Lower leg skin (tissue), 4 donors: ENCODE measurements at regions not wholly inside any gene's neighbourhood (a gene's known extent, or its start where the extent isn't known, plus 50 kb on each side); places are given as distances from the start of the nearest gene placed in this dataset.

Source experiments
- DNase-seq, 2 donors: peaks; one replicate each; pipeline ENCODE4 v3.0.0-alpha.2; 2019; ENCODE audit warnings: low spot score in 2 of 2
- H3K4me3 ChIP-seq: fragments of 200-600 bp; sonication (generic); 2 replicates; pipeline ENCODE4 v1.5.1; 2017; ENCODE audit warnings: mild to moderate bottlenecking, low read depth; ENCODE audit not compliant: poor library complexity, severe bottlenecking
- CTCF ChIP-seq, 3 donors: fragments of 450-650 bp; IDR thresholded peaks; one replicate each; pipeline ENCODE4 v1.5.1; 2016; ENCODE audit warnings: antibody characterized with exemption in 3 of 3, mild to moderate bottlenecking in 3 of 3, moderate library complexity in 2 of 3
- POLR2A ChIP-seq, 2 donors: fragments of 450-650 bp; IDR thresholded peaks; one replicate each; pipeline ENCODE4 v1.6.1; 2016 to 2017; ENCODE audit warnings: antibody characterized with exemption in 2 of 2, mild to moderate bottlenecking in 1 of 2, moderate library complexity in 1 of 2
- WGBS, 2 donors: methylation state at CpG; one replicate each; pipeline ENCODE4 v1.1.5; 2018; 5-methylcytosine and 5-hydroxymethylcytosine counted together
- intact Hi-C: fragments of 100-400 bp; cut with DNase I; formaldehyde crosslinking; loops from one replicate; pipeline ENCODE4 v1.15.0; 2023; ENCODE audit warnings: low total_unique reads

GRCh38 chr12:63226792-63227463 is 75.9 kb upstream of the AVPR1A start:
- no peak for TF ChIP-seq CTCF (IDR thresholded peaks at IDR 0.05)
- no peak for TF ChIP-seq POLR2A (IDR thresholded peaks at IDR 0.05)
- intact Hi-C loops: no loop called here
- H3K4me3 ChIP-seq: no peak overlapping the region
- WGBS, 2 donors: 57 to 75% methylated on average over 2 of the region's 2 CpGs
- no peak for DNase-seq

DNA sequence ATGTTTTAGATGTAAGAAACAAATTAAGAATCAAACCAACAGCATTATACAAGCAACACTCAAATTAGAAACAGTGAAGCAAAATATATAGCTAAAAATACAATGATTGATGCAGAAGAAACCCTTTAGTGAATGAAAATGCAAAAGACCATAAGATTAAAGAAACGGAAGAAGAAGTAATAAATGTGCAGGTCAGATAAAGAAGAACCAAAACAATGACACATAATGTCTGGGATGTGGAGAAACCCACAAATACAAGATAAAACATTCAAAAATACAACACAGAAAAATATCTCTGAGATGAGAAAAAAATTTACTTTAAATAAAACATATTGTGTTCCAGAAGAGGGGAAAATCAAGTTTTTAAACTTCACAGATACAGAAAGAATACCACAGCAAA is 73.4 kb upstream of the AVPR1A start:
- WGBS, 2 donors: 76 to 83% methylated on average over 1 of the region's 1 CpG
- no peak for DNase-seq
- H3K4me3 ChIP-seq: no peak overlapping the region
- intact Hi-C loops: no loop called here
- TF ChIP-seq CTCF (IDR thresholded peaks at IDR 0.05): no peak
- no peak for TF ChIP-seq POLR2A (IDR thresholded peaks at IDR 0.05)

DNA sequence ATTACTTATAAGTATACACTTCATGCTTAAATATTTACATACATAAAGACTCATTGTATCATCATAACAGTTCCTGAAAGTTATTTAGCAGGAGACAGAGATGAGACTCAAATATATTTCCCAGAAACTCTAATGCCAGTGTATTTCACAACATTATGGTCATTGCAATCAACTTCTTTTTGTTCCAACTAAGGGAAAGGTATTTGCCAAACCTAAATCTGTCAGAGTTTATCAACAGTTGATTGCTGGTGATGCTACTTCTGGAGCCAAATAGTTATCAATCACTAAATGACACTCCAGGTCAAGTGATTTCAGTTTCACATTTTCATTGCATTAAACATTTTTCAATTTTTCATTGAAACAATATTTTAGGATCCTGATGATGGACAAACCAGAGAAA is 72.1 kb upstream of the AVPR1A start:
- no peak overlapping the region for H3K4me3 ChIP-seq
- no peak for DNase-seq
- intact Hi-C loops: no loop called here
- no peak for TF ChIP-seq POLR2A (IDR thresholded peaks at IDR 0.05)

DNA sequence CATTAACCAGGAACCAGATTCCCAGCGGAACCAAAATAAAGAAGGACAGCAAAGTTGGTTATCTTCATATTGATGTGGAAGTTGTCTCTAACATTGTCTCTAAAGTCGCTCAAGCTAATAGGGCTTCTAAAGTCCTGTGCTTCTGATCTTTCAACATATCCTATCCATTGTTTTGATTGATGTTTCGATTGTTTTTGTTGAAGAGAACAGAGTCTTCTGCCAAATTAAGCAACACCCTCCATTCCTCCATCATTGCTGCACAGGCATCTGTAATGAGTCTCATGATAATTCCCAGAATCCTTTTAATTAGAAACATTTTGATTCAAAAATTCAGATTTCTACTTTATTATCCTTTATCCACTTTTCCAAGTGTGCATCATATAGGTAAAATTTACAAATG is 71.6 kb upstream of the AVPR1A start:
- WGBS, 2 donors: 68 to 73% methylated on average over 3 of the region's 3 CpGs
- no peak for DNase-seq
- TF ChIP-seq CTCF (IDR thresholded peaks at IDR 0.05): no peak
- no peak for TF ChIP-seq POLR2A (IDR thresholded peaks at IDR 0.05)
- H3K4me3 ChIP-seq: no peak overlapping the region
- intact Hi-C loops: no loop called here

DNA sequence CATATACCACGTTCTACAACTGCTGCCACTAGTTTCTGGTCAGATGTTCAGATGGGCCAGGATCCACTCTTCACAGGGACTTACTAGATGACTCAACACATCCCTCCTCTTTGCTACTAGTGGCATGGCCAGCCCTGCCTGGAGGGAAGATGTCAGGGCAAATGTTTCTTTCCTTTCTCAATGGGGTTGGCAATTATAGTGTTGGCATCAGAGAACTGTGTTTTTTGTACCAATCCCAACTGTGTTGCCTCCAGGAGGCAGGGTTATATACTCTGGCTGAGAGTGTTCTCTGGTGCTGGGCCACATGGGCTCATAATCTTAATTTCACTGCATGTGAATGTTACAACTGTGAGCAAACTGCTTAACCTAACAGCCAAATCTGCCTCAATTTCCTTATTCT is 69.9 kb upstream of the AVPR1A start:
- DNase-seq: no peak
- 0 to 83% methylated on average over 1 of the region's 1 CpG for WGBS, 2 donors
- no peak overlapping the region for H3K4me3 ChIP-seq
- TF ChIP-seq CTCF (IDR thresholded peaks at IDR 0.05) (no peak), POLR2A (IDR thresholded peaks at IDR 0.05) (no peak)
- intact Hi-C loops: no loop called here

GRCh38 chr12:63212316-63212715 is 61.3 kb upstream of the AVPR1A start:
- TF ChIP-seq CTCF (IDR thresholded peaks at IDR 0.05) (no peak), POLR2A (IDR thresholded peaks at IDR 0.05) (no peak)
- intact Hi-C loops: no loop called here
- WGBS, 2 donors: 90 to 94% methylated on average over 3 of the region's 3 CpGs
- DNase-seq: no peak
- H3K4me3 ChIP-seq: no peak overlapping the region
